Fibroblast of lung (primary cell): ENCODE measurements at regions not wholly inside any gene's neighbourhood (a gene's known extent, or its start where the extent isn't known, plus 50 kb on each side); places are given as distances from the start of the nearest gene placed in this dataset.

Experiments used
- EZH2 ChIP-seq: IDR thresholded peaks from 2 replicates; pipeline ENCODE4 v1.5.1; 2012; ENCODE audit warnings: low read length, control low read depth, mild to moderate bottlenecking; ENCODE audit errors: missing control alignments
- TF ChIP-seq, protein P1 (sequence below), 2 donors: IDR thresholded peaks in 1 of 2; conservative IDR thresholded peaks in 1 of 2; 1 replicate in 1 of 2; 2 replicates in 1 of 2; pipeline ENCODE4 v1.5.1; 2011 to 2012; ENCODE audit warnings: low read length in 2 of 2, control low read depth in 1 of 2, inconsistent platforms in 1 of 2, low read depth in 1 of 2, mild to moderate bottlenecking in 1 of 2

DNA sequence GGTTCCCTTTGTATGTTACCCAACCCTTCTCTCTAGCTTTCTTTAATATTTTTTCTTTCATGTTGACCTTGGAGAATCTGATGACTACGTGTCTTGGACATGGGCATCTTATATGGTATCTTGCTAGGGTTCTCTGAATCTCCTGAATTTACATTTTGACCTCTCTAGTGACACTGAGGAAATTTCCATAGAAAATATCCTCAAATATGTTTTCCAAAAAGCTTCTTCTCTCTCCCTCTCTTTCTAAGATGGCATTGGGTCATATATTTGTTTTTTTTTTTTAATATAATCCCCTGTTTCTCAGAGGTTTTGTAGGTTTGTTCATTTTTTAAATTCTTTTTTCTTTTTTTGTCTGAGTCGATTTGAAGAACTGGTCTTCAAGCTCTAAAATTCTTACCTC, 184.0 kb upstream of the TMC3 start:
- TF ChIP-seq, protein P1, sequence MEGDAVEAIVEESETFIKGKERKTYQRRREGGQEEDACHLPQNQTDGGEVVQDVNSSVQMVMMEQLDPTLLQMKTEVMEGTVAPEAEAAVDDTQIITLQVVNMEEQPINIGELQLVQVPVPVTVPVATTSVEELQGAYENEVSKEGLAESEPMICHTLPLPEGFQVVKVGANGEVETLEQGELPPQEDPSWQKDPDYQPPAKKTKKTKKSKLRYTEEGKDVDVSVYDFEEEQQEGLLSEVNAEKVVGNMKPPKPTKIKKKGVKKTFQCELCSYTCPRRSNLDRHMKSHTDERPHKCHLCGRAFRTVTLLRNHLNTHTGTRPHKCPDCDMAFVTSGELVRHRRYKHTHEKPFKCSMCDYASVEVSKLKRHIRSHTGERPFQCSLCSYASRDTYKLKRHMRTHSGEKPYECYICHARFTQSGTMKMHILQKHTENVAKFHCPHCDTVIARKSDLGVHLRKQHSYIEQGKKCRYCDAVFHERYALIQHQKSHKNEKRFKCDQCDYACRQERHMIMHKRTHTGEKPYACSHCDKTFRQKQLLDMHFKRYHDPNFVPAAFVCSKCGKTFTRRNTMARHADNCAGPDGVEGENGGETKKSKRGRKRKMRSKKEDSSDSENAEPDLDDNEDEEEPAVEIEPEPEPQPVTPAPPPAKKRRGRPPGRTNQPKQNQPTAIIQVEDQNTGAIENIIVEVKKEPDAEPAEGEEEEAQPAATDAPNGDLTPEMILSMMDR (conservative IDR thresholded peaks at IDR 0.05 in 1 of 2, IDR thresholded peaks at IDR 0.05 in 1 of 2; ENCODE audit: low read depth in 1 of 2, low read length in 2 of 2), result no peak
- no peak for TF ChIP-seq EZH2
